ENCODE measurements at regions not wholly inside any gene's neighbourhood (a gene's known extent, or its start where the extent isn't known, plus 50 kb on each side); places are given as distances from the start of the nearest gene placed in this dataset.

GRCh38 chr13:62194371-62194770, 778.7 kb upstream of the PCDH20 start:
- ATAC-seq (no peak), DNase-seq (no peak)
- intact Hi-C loops (cut with DNase I, micrococcal nuclease) = no loop called here
- no peaks in the 10 kb centered on the region for H3K36me3 ChIP-seq (ENCODE audit: low read depth)
- no peak overlapping the region for H3K4me3 ChIP-seq
- no peak for TF ChIP-seq CTCF (IDR thresholded peaks at IDR 0.05)
- no peaks in the 10 kb centered on the region for H3K4me1 ChIP-seq (ENCODE audit: low read depth)
- H3K9me3 ChIP-seq = peaks cover 18% of the 10 kb centered on the region

- Histone ChIP-seq H3K4me1 (ENCODE audit: low read depth) (no peaks in the 10 kb centered on the region), H3K4me3 (no peak overlapping the region), H3K36me3 (ENCODE audit: low read depth) (no peaks in the 10 kb centered on the region), H3K9me3 (peaks cover 16% of the 10 kb centered on the region)
- ATAC-seq = no peak
- no peak for TF ChIP-seq CTCF (IDR thresholded peaks at IDR 0.05)
- intact Hi-C loops (cut with DNase I, micrococcal nuclease) = no loop called here
- no peak for DNase-seq
These were observed 778.3 kb upstream of the PCDH20 start for GRCh38 chr13:62193919-62194318.

- ATAC-seq = no peak
- intact Hi-C loops (cut with DNase I, micrococcal nuclease) = no loop called here
- no peak for TF ChIP-seq CTCF (IDR thresholded peaks at IDR 0.05)
- no peaks in the 10 kb centered on the region for H3K36me3 ChIP-seq (ENCODE audit: low read depth)
- no peak overlapping the region for H3K4me3 ChIP-seq
- peaks cover 16% of the 10 kb centered on the region for H3K9me3 ChIP-seq
- H3K4me1 ChIP-seq (ENCODE audit: low read depth) = no peaks in the 10 kb centered on the region
- no peak for DNase-seq
These were observed 770.1 kb upstream of the PCDH20 start for GRCh38 chr13:62185631-62186255.

- intact Hi-C loops (cut with DNase I, micrococcal nuclease) = no loop called here
- H3K4me1 ChIP-seq (ENCODE audit: low read depth) = no peaks in the 10 kb centered on the region
- TF ChIP-seq CTCF (IDR thresholded peaks at IDR 0.05) = no peak
These were observed 760.4 kb upstream of the PCDH20 start for GRCh38 chr13:62176051-62176450.

GRCh38 chr13:62173958-62174357, 758.3 kb upstream of the PCDH20 start:
- Histone ChIP-seq H3K9me3 (peaks cover 27% of the 10 kb centered on the region), H3K36me3 (ENCODE audit: low read depth) (no peaks in the 10 kb centered on the region), H3K4me3 (no peak overlapping the region), H3K4me1 (ENCODE audit: low read depth) (no peaks in the 10 kb centered on the region)
- DNase-seq (no peak), ATAC-seq (no peak)
- TF ChIP-seq CTCF (IDR thresholded peaks at IDR 0.05) = no peak
- intact Hi-C loops (cut with DNase I, micrococcal nuclease) = no loop called here

More at GRCh38 chr13:62176051-62176450, 760.4 kb upstream of the PCDH20 start:
- no peak overlapping the region for H3K4me3 ChIP-seq
- no peak for ATAC-seq
- peaks cover 25% of the 10 kb centered on the region for H3K9me3 ChIP-seq
- no peak for DNase-seq
- no peaks in the 10 kb centered on the region for H3K36me3 ChIP-seq (ENCODE audit: low read depth)

- intact Hi-C loops (cut with DNase I, micrococcal nuclease) = no loop called here
- Histone ChIP-seq H3K4me1 (ENCODE audit: low read depth) (no peaks in the 10 kb centered on the region), H3K9me3 (peaks cover 26% of the 10 kb centered on the region), H3K36me3 (ENCODE audit: low read depth) (no peaks in the 10 kb centered on the region), H3K4me3 (no peak overlapping the region)
- no peak for TF ChIP-seq CTCF (IDR thresholded peaks at IDR 0.05)
- ATAC-seq (no peak), DNase-seq (no peak)
These were observed 756.0 kb upstream of the PCDH20 start for GRCh38 chr13:62171697-62172096.

Data from mucosa of descending colon (tissue), 3 donors.